ENCODE measurements at regions not wholly inside any gene's neighbourhood (a gene's known extent, or its start where the extent isn't known, plus 50 kb on each side); places are given as distances from the start of the nearest gene placed in this dataset.

DNA sequence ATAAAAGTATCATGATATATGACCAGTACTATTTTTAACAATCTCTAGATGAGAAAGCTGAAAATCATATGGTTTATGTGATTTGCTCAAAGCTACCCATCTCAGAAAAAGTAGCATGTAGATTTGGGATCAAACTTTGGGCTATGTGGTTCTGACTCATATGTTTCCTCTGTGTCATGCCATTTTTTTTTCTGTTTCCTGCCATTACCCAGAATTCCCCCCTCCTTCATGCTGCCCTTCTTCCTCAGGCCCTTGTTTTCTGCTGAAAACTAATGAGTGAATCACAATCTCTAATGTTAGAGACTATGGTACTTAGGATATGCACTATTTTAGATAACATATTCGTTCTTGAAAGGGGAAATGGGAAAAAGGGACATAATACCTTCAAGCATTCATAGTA is 80.7 kb downstream of the JRKL start:
- TF ChIP-seq, protein P1, sequence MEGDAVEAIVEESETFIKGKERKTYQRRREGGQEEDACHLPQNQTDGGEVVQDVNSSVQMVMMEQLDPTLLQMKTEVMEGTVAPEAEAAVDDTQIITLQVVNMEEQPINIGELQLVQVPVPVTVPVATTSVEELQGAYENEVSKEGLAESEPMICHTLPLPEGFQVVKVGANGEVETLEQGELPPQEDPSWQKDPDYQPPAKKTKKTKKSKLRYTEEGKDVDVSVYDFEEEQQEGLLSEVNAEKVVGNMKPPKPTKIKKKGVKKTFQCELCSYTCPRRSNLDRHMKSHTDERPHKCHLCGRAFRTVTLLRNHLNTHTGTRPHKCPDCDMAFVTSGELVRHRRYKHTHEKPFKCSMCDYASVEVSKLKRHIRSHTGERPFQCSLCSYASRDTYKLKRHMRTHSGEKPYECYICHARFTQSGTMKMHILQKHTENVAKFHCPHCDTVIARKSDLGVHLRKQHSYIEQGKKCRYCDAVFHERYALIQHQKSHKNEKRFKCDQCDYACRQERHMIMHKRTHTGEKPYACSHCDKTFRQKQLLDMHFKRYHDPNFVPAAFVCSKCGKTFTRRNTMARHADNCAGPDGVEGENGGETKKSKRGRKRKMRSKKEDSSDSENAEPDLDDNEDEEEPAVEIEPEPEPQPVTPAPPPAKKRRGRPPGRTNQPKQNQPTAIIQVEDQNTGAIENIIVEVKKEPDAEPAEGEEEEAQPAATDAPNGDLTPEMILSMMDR (IDR thresholded peaks at IDR 0.05), result no peak
- no peak for TF ChIP-seq POLR2A (IDR thresholded peaks at IDR 0.05)

Measured in sigmoid colon (tissue), 3 donors.